HG02623 (cell line): ENCODE measurements at regions not wholly inside any gene's neighbourhood (a gene's known extent, or its start where the extent isn't known, plus 50 kb on each side); places are given as distances from the start of the nearest gene placed in this dataset.
"Not testable (repeated sequence)": the region's sequence is repeated elsewhere in the genome, so short reads cannot be mapped to it uniquely, and the experiment has no call there.

Source experiments
- ATAC-seq: cut with Tn5 transposase; IDR thresholded peaks from one replicate; pipeline ENCODE4 v1.9.1; 2021; ENCODE audit warnings: moderate library complexity; ENCODE audit not compliant: unreplicated experiment

DNA sequence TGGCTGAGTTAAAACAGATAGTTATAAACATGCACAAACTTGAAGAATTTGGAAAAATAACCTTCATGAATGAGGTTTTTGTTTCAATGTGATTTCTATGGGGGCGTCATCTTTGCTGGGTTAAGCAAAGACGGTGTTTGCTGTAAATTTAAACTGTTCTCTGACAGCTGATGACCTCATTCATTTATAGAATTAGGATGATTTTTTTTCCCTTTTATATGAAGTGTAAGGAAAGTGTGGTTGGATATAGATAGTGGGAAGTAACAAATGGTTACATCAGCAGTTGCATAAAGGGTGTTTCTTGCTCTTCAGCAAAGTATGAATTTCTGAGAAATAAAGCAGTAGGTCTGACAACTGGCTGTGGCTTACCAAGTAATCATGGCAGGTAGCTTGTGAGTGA lies 137.2 kb upstream of the CENPW start:
- ATAC-seq: no peak

DNA sequence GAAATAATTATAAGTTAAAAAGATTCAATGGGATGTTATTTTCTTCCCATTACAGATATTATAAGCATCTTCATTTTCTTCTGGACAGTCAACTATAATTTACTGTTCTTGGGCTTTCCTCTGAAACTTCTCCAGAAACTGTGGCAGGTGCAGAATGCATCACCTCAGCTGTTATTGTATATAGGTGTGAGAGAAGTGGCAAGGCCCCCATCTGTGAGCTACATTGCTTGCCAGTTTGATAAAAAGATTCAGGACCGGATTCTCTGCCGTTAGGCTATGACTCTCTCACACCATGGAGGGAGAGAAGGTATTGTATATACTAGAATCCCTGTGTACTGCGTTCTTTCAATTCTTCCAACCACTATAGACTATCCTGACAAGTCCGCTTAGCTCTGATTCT lies 135.8 kb upstream of the CENPW start:
- ATAC-seq: no peak

DNA sequence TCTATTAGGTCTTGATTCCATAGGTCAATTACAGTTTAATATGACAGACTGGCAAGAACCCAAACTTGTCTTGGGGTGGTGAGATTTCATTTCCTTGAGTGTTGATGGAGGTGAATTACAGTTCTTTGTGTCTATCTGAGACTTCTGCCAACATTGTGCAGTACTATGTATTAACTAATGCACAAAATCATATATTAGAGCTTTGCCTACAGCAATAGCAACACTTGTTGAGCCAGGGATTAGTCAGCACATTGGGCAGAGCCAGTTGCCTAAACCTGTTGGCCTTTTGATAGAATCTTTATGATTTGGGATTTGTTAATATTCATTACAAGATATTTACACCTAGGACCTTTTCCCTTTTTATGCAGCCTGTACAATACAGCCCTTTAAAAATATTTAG lies 135.3 kb upstream of the CENPW start:
- ATAC-seq: no peak

DNA sequence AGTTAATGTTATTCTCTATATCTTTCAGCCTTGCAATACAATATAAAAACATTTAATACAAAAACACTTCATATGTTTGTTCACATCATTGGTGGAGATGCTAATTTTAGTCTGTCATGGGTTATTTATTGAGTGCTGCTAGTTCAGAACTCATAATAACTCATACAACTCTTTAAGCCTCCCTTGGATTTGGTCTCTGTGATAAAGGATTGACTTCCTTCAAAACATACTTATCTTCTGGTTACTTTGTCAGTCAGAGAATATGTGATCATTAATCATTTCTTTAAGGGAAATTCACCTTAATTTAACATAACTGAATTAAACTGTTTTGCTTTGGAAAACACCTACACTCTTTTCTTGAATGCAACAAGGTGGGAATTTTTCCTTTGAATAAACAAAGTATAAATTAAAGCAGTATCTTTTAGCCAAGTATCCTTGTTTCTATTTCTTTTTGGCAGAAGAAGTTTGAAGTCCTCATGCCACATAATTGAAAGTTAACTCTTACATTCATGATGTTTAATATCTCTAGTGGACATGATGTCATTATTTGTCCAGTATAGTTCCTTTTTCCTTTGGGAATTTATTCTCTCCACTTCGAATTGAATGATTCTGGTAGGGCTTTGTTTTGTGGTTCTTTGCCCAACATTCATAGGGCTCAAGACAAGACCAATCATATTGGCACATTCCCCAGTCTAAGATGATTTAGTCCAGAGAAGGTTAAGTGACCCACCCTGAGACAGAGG lies 133.2 kb upstream of the CENPW start:
- no peak for ATAC-seq

DNA sequence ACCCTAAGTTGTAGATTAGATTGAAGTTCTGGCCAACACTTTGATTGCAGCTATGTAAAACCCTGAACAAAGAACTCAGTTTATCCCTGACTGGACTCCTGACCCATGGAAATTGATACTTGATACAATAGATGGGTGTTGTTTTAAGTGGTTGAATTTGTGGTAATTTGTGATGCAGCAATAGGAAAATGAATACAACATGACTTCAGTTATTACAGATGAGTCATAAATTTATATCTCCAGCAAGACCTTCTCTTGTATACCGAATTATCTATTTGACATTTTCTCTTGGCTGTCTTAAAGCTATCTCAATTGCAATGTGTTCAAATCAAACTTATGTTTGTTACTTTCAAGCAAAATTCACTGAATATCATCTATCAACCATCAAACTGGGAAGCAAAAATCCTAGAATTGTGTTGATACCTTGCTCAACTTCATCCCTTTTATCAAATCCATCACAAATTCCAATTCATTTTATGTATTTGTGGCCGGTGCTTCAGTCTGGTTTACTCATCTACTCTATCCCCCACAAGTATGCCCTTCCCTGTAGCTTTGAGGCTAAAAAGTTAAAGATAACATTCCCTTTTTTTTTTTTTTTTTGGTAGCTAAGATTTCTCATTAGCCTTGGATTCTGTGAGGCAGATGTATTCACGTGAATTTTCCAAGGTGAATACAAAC lies 129.4 kb upstream of the CENPW start:
- ATAC-seq: no peak

DNA sequence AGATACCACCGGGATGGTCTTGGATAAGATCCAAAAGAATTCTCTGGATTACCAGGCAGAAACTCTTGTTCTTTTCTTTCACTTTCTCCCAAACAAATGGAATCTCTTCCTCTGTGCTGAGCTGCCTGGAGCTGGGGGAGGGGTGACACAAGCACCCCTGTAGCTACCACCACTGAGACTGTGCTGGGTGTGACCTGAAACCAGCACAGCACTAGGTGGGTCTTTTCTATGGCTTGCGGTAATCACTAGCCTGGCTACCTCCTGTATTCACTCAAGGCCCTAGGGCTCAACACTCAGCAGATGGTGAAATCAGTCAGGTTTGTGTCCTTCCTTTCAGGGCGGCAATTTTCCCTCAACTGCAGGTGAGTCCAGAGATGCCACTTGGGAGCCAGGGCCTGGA lies 122.4 kb upstream of the CENPW start:
- ATAC-seq: no peak

DNA sequence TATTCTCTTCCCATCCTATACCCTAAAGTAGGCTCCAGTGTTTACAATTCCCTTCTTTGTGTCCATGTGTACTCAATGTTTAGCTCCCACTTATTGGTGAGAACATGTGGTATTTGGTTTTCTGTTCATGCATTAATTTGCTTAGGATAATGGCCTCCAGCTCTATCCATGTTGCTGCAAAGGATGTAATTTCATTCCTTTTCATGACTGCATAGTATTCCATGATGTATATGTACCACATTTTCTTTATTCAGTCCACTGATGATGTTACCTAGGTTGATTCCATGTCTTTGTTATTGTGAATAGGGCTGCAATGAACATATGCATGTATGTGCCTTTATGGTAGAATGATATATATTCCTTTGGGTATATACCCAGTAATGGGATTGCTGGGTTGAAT lies 119.0 kb upstream of the CENPW start:
- ATAC-seq: not testable (repeated sequence)

DNA sequence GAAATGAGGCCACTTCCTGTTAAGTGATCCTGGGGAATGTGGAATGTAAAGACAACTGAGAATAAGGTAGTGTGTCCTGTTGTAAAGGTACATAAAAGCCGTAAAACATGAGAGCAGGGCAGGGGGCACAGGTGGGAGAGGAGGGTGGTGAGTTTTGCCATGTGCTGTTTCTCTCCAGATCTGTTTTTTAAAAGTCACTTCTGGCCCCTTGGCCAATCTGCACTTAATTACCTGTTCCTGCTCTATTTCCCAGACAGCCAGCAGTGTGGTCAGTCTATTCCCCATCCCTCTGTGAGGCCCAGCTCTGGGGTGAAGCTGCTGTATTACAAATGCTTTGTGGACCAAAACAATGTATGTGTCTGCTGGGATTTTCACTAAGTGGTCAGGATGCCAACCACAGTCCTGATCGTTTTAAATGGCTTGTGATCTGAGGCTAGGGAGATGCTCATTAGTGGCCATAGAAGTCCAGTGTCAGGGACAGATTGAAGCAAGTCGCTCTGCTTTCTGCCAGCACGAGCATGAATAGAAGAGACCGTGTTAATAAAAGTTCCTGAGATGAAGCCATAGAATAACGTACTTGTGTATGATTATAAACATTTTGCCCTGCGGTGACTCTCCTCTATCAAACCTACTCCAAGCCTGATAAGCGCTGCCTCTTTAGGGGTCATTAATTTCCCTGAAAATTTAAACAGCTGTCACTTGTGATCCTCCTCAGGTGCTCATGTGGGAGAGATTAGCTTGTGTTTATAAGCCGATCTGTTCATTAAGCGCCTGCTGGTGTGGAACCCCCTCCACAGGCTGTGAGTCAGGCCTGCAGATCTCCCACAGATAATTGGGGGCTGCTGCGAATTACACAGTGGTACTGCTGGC lies 111.8 kb upstream of the CENPW start:
- no peak for ATAC-seq

DNA sequence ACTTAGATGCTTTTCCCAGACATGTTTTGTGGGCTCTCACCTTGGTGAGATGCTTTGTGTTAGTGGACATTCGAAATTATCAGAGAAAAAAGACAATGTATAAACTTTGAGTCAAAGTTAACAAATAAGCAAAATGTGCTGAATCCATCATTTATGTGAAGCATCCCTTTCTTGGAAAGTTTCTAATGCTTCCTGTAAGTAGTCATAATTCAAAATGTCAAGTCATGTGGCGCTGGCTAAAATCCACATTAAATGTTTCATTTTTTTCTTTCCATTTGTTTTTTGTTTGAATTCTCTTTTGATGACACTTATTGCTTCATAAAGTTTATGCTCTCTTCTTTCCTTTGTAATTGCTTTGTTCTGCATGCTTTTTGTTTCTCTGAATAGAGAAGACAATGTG lies 107.2 kb upstream of the CENPW start:
- no peak for ATAC-seq

DNA sequence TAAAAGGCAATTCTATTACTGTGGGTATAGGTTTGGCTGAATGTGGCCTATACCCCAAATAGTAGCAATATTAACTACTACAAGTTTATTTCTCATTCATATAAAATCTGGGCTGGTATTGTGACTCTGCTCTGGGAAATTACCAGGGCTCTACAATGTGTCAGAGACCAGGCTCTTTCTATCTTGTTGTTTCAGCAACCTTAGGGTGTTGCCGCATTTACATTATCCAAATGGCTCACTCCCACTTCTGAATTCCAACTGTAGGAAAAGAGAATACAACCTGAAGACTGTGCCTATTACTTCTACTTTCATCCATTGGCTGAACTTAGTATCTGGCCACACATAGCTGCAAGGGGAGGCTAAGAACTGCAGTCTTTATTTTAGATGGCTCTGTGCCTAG lies 106.7 kb upstream of the CENPW start:
- no peak for ATAC-seq

DNA sequence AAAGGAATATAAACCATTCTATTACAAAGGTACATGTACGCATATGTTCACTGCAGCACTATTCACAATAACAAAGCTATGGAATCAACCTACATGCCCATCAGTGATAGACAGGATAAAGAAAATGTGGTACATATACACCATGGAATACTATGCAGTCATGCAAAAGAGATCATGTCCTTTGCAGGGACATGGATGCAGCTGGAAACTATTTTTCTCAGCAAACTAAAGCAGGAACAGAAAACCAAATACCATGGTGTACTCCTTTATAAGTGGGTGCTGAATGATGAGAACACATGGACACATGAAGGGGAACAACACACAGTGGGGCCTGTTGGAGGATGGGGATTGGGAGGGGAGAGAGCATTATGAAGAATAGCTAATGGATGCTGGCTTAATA lies 104.6 kb upstream of the CENPW start:
- ATAC-seq: no peak

DNA sequence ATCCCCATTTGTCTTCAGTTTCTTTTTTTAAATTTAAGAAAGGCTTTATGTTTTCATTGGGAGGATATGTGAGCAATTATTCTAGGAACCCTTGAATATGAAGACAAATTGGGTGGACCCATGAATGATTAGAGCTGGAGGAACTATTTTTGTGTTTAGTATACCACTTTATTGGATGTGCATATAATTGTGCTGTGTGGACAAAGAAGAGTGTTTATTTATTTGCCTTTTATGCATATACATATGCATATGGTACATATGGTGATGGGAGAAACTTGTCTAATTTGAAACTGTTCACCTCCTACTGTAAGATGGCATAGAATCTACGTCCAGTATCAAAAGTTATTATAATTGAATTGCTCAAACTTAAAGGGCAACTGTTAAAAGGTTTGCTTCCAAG lies 94.8 kb upstream of the CENPW start:
- no peak for ATAC-seq

DNA sequence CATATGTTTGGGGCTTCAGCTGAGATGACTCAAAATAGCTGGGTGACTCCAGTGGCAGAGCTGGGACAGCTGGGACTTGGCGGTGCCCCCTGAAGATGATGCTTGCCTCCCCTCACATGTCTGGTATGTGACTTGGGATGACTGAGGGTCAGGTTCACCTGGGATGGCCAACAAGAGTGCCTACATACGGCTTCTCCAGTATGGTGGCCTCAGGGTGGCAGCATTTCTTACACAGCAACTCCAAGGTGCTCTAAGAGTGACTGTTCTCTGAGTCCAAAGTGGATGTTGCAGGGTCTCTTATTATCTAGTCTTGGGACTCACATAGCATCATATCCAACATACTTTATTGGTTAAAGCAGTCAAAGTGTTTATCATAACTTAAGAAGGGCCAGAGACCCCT lies 87.8 kb upstream of the CENPW start:
- ATAC-seq: no peak

DNA sequence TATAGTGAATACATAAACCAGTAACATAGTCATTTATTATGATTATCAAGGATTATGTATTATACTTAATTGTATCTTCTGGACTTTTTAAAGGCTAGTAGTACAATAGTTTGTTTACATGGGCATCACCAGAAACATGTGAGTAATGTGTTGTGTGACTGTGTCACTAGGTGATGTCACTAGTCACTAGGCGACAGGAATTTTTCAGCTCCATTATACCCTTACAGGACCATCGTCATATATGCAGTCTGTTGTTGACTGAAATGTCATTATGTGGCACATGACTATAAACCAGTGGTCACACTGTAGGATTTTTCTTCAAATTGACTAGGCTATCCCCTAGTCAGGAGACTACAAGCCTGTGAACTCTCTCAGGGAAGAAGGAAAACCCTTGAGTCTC lies 86.5 kb upstream of the CENPW start:
- no peak for ATAC-seq

DNA sequence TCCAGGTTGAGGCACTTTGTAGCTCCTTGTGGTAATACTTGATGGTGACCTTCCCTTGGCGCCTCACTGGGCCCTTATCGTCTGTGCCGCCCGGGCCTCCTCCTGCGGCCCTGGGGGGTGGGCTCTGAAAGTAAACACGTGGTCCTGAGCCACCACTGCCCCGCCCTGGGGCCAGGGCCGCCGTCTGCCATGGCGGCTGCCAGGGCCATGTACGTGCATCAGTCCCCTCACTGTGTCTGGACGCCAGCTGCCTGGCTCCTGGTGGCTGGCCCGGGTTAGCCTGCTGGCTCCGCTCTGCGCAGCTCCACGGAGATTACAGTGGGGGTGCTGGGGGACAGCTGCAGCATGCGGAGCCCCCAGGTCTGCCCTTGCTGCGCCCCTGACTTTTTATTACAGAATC lies 81.8 kb upstream of the CENPW start:
- no peak for ATAC-seq

DNA sequence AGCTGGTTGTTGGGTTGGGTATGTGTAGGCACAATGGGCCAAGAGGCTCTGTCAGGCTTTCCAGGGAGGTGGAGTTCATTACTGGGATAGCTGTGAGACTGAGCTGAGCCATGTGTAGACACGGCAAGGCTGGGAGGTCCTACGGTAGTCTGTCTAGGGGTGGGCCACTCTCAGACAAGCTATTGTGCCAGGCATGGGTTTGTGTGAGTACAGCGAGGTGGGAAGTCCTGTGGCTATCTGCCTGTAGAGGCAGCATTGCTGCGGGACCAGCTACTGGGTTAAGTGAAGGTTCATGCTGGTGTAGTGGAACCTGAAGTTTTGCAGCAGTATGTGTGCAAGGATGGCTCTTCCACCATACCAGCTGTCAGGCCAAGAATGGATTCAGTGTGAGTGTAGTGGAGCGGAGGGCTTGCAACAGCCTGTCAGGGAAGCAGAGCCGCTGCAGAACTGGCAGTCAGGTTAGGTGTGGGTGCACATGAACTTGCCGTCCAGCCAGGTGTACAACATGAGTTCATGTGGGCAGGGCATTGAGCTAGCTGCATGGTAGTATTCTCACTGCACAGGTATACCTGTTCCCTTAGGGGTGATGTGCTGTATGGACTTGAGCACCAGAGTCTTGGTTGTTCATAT lies 78.0 kb upstream of the CENPW start:
- no peak for ATAC-seq

DNA sequence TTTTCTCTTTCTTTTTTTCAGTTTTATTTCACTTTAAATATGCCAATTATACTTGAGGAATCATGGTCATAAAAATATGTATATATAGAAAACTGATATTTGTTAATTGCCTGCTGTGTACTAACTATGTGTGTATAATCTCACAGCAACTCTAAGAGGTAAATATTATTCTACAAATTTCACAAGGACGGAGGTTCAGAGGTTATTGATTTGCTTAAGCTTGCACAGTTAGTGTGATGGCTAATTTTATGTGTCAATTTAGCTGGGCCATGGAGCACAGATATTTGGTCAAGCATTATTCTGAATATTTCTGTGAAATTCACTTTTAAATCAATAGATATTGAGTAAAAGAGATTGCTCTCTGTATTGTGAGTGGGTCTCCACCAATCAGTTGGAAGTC lies 75.7 kb upstream of the CENPW start:
- ATAC-seq: no peak

DNA sequence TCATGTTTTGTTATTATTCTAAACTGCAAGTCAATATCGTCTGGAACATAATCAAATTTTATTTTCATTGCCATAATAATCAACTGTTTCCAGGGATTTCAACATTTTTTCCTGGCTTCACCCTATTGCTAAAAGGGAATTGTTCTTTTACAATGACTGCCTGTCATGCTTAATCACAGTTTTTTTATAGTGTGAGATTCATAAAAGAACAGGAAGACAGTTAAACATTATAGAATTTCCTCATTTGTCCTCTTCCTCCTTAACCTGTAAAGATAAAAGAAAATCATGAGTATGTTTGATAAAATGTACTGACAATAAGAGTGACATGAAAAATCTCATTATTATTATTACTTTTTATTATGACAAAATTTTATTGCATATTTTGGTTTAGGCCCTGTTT lies 73.3 kb upstream of the CENPW start:
- no peak for ATAC-seq

DNA sequence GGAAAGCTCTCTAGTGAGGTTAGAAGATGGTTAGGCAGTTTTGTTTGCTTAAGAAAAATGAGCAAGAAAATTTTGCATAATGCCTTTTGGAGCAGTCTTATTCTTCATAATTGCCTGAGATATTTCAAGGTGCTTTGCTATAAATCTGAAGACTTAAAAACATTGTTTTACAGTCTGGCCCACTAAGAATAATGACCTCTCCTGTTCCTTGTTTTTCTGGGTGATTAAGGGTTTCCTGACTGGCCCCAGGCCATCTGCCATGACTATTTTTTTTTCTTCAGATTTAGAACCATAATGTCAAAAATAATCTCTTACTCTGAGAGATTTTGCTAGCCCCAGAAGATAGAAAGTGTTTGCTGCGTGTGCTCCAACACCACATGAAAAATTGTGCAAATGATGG lies 72.3 kb upstream of the CENPW start:
- no peak for ATAC-seq

DNA sequence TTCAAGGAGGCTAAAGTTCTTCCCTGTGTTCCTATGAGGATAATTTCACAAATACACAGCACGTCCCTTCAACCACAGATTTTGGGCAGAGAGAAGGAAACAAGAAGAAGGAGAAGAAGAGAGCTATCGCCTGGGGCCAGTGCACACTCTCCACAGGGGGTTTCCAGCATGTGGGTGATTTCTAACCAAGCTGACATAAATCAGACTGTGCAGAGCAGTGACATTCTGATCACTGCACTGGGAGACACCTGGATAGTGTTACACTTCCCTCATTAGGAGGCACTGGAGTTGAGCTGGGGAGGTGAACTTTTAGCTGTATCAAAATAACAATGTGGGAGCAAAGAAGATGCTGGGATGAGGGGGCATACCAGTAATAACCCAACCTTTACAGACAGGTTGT lies 71.8 kb upstream of the CENPW start:
- ATAC-seq: peak; percentile 94

DNA sequence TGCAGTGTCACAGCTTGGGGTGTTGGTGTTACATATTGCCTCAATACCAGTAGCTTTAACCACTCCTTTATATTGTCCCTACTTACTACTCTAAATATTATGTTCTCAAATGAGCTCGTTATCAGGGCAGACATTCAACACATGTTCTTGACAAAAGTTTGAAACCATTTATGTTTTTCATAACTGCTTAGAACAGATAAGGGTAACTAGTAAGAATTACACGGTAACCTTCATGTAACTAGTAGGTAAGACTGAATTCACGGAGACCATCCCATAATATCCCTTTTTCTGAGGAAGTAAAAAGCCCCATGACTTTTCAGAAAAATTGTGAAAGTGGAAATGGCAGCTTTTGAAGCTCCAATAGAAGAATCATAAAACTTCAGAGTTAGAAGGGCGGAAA lies 59.6 kb upstream of the CENPW start:
- no peak for ATAC-seq
